ENCODE measurements at regions not wholly inside any gene's neighbourhood (a gene's known extent, or its start where the extent isn't known, plus 50 kb on each side); places are given as distances from the start of the nearest gene placed in this dataset.

DNA sequence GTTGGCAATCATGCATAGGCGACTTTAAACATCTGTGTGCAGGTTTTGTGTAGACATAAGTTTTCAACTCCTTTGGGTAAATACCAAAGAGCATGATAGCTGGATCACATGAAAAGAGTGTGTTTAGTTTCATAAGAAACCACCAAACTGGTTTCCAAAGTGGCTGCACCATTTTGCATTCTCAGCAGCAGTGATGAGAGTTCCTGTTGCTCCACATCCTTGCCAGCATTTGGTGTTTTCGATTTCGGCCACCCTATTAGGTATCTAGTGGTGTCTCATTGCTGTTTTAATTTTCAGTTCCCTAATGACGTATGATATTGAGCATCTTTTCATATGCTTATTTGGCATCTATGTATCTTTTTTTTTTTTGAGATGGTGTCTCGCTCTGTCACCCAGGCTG, 62.8 kb upstream of the CCND1 start:
- Mint-ChIP-seq H3K4me1 (peaks cover 10% of the 10 kb centered on the region), H3K36me3 (ENCODE audit: low read depth) (no peaks in the 10 kb centered on the region), H3K27me3 (ENCODE audit: low read depth) (peaks cover 13% of the 10 kb centered on the region), H3K4me3 (no peak overlapping the region), H3K27ac (no peak overlapping the region), H3K9me3 (no peaks in the 10 kb centered on the region)
- TF ChIP-seq, protein P1, sequence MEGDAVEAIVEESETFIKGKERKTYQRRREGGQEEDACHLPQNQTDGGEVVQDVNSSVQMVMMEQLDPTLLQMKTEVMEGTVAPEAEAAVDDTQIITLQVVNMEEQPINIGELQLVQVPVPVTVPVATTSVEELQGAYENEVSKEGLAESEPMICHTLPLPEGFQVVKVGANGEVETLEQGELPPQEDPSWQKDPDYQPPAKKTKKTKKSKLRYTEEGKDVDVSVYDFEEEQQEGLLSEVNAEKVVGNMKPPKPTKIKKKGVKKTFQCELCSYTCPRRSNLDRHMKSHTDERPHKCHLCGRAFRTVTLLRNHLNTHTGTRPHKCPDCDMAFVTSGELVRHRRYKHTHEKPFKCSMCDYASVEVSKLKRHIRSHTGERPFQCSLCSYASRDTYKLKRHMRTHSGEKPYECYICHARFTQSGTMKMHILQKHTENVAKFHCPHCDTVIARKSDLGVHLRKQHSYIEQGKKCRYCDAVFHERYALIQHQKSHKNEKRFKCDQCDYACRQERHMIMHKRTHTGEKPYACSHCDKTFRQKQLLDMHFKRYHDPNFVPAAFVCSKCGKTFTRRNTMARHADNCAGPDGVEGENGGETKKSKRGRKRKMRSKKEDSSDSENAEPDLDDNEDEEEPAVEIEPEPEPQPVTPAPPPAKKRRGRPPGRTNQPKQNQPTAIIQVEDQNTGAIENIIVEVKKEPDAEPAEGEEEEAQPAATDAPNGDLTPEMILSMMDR (IDR thresholded peaks at IDR 0.05; ENCODE audit: unreplicated experiment in 3 of 3), result no peak

DNA sequence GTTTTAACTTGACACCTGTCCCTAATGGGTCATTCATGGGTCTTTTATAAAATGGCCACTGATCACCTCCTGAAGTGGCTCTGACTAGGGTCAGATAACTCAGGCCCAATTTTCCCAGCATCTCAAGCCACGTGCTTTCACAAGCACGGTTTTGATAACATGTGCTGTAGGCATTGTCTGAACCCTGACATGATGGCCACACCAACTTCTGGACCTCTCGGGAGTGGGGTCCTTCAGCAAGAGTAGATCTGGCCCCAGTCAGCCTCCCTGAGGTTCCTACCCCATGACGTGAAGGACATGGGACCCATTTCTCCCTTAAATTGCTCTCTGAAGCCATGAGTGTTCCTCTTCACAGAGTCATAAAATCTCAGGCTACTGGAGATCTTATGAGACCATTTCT, 60.4 kb upstream of the CCND1 start:
- Mint-ChIP-seq H3K4me3 (no peak overlapping the region), H3K9me3 (no peaks in the 10 kb centered on the region), H3K27ac (no peak overlapping the region), H3K4me1 (peaks cover 12% of the 10 kb centered on the region), H3K36me3 (ENCODE audit: low read depth) (no peaks in the 10 kb centered on the region), H3K27me3 (ENCODE audit: low read depth) (peaks cover 7% of the 10 kb centered on the region)
- TF ChIP-seq, protein P1 (IDR thresholded peaks at IDR 0.05; ENCODE audit: unreplicated experiment in 3 of 3), result no peak

GRCh38 chr11:69582756-69583467, 58.0 kb upstream of the CCND1 start:
- peaks cover 12% of the 10 kb centered on the region for H3K4me1 Mint-ChIP-seq
- no peak overlapping the region for H3K4me3 Mint-ChIP-seq
- TF ChIP-seq, protein P1 (IDR thresholded peaks at IDR 0.05; ENCODE audit: unreplicated experiment in 3 of 3), result no peak
- peak overlapping the region in 1 of 3 experiments; percentile 75 for H3K27ac Mint-ChIP-seq
- H3K36me3 Mint-ChIP-seq (ENCODE audit: low read depth), result no peaks in the 10 kb centered on the region
- H3K27me3 Mint-ChIP-seq (ENCODE audit: low read depth), result peaks cover 4% of the 10 kb centered on the region
- H3K9me3 Mint-ChIP-seq, result no peaks in the 10 kb centered on the region

GRCh38 chr11:69584160-69584559, 56.8 kb upstream of the CCND1 start:
- Mint-ChIP-seq H3K4me1 (peaks cover 12% of the 10 kb centered on the region), H3K36me3 (ENCODE audit: low read depth) (no peaks in the 10 kb centered on the region), H3K9me3 (no peaks in the 10 kb centered on the region), H3K27me3 (ENCODE audit: low read depth) (peaks cover 4% of the 10 kb centered on the region), H3K4me3 (no peak overlapping the region), H3K27ac (no peak overlapping the region)
- TF ChIP-seq, protein P1 (IDR thresholded peaks at IDR 0.05; ENCODE audit: unreplicated experiment in 3 of 3), result no peak

DNA sequence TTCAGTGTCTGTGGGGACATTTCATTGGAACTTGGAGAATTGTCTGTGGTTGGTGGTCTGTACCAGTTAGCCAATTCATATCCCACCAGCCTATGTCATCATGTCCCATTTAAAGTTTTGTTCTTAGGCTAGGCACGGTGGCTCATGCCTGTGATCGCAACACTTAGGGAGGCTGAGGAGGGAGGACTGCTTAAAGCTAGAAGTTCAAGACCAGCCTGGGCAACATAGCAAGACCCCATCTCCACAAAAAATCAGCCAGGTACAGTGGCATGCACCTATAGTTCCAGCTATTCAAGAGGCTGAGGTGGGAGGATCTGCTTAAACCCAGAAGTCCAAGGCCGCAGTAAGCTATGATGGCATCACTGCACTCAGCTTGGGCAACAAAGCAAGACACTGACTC, 55.6 kb upstream of the CCND1 start:
- Mint-ChIP-seq H3K9me3 (no peaks in the 10 kb centered on the region), H3K4me3 (no peak overlapping the region), H3K36me3 (ENCODE audit: low read depth) (no peaks in the 10 kb centered on the region), H3K27me3 (ENCODE audit: low read depth) (peaks cover 8% of the 10 kb centered on the region), H3K4me1 (peaks cover 12% of the 10 kb centered on the region), H3K27ac (no peak overlapping the region)
- TF ChIP-seq, protein P1 (IDR thresholded peaks at IDR 0.05; ENCODE audit: unreplicated experiment in 3 of 3), result no peak

DNA sequence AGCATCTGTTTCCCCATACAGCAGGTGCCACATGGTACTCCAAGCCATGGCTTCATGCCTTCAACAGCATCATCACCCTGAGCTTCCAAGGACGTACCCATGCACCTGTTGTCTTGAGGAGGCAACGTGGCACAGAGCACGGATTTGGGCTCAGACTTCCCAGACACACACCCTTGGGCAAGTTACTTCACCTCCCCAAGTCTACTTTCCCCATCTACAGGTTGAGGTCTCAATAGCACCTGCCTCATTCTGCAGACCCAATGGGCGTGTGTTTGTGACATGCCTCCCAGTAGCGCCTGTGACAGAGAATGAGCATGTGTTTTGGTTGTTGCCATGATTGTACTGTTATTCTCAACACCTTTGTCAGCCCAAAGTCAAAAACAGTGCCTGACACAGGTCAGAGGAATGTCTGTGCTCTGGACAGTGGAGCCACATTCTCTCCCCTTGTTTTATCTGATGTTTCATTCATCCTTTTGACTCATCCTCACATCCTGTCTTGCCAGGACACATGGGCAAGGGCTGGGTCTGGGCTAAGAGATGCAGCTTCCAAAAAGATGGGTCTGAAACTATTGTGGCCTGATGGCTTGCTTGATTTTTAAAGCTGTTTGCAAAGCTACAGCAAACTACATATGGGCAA, 53.4 kb upstream of the CCND1 start:
- Mint-ChIP-seq H3K36me3 (ENCODE audit: low read depth) (no peaks in the 10 kb centered on the region), H3K4me3 (no peak overlapping the region), H3K27ac (no peak overlapping the region), H3K4me1 (peaks cover 7% of the 10 kb centered on the region), H3K9me3 (no peaks in the 10 kb centered on the region), H3K27me3 (ENCODE audit: low read depth) (peaks cover 11% of the 10 kb centered on the region)
- TF ChIP-seq, protein P1 (IDR thresholded peaks at IDR 0.05; ENCODE audit: unreplicated experiment in 3 of 3), result no peak

Measured in nephron (organoid).